HCT116 (cell line): ENCODE measurements at regions not wholly inside any gene's neighbourhood (a gene's known extent, or its start where the extent isn't known, plus 50 kb on each side); places are given as distances from the start of the nearest gene placed in this dataset.

Experiments
- ATAC-seq: fragments of 200-7000 bp; cut with Tn5 transposase; 2 replicates; pipeline ENCODE4 v1.9.1; 2020; ENCODE audit warnings: mild to moderate bottlenecking, moderate library complexity
- BruUV-seq: library from RNA; stranded (reverse); fragments of 400-500 nt; replicated peaks from 2 replicates; lab custom pipeline; 2021; lab: Mats Ljungman, UMichigan
- CTCF ChIA-PET: fragments of 300-600 bp; sonication (Branson Sonifier 250); formaldehyde crosslinking; loops from one replicate; lab custom pipeline; 2021; ENCODE audit warnings: antibody characterized with exemption; lab: Charles Lee
- POLR2A ChIA-PET: fragments of 300-600, 350-600 bp; sonication (Branson Sonifier 250); formaldehyde crosslinking; loops from one replicate; lab custom pipeline; 2021; ENCODE audit warnings: antibody characterized with exemption; lab: Charles Lee
- RAD21 ChIA-PET, 2 experiments: fragments of 300-600 bp; sonication (Branson Sonifier 250); formaldehyde crosslinking; loops; one replicate each; lab custom pipeline; 2023; ENCODE audit warnings: low total read pairs in 2 of 2; ENCODE audit not compliant: uncharacterized antibody in 2 of 2, unreplicated experiment in 2 of 2, low non-redundant PET in 1 of 2; lab: Charles Lee
- DNase-seq: peaks from one replicate; pipeline ENCODE4 v3.0.0-alpha.2; 2010; ENCODE audit warnings: low read depth, low spot score
- H2AFZ ChIP-seq: fragments of 200-600 bp; shearing (Covaris generic), sonication (generic); 2 replicates; pipeline ENCODE4 v1.6.1; 2017; ENCODE audit warnings: low read depth, mixed run types, mixed read lengths, antibody characterized with exemption, low read length; ENCODE audit not compliant: poor library complexity, severe bottlenecking
- H3K27ac ChIP-seq: 2 replicates; pipeline ENCODE4 v1.5.1; 2012; ENCODE audit warnings: low read depth, low read length
- H3K27me3 ChIP-seq: fragments of 200-600 bp; sonication (generic); 2 replicates; pipeline ENCODE4 v1.6.1; 2016; ENCODE audit warnings: mixed run types, low read length, mixed read lengths; ENCODE audit not compliant: insufficient read depth
- H3K36me3 ChIP-seq, 2 experiments: fragments of 200-500 bp in 1 of 2; fragments of 200-600 bp in 1 of 2; sonication (Bioruptor generic) in 1 of 2; sonication (generic) in 1 of 2; 2 replicates each; pipeline versions ENCODE4 v1.5.1 to v1.6.1; 2014 to 2016; ENCODE audit warnings: low read length in 2 of 2, inconsistent platforms in 1 of 2, mixed read lengths in 1 of 2, mixed run types in 1 of 2; ENCODE audit not compliant: insufficient read depth in 2 of 2, control insufficient read depth in 1 of 2
- H3K4me1 ChIP-seq, 2 experiments: fragments of 200-600 bp in 1 of 2; sonication (generic) in 1 of 2; 2 replicates each; pipeline versions ENCODE4 v1.5.1 to v1.6.1; 2012 to 2017; ENCODE audit warnings: low read length in 2 of 2, inconsistent platforms in 1 of 2, mild to moderate bottlenecking in 1 of 2, mixed read lengths in 1 of 2, mixed run types in 1 of 2, moderate library complexity in 1 of 2; ENCODE audit not compliant: insufficient read depth in 2 of 2, control insufficient read depth in 1 of 2
- H3K4me2 ChIP-seq: fragments of 200-600 bp; sonication (generic); 2 replicates; pipeline ENCODE4 v1.6.1; 2017; ENCODE audit warnings: mixed run types, low read length, mixed read lengths
- H3K4me3 ChIP-seq, 2 experiments: fragments of 200-600 bp in 1 of 2; sonication (generic) in 1 of 2; replicated peaks in 1 of 2; 2 replicates each; pipeline ENCODE4 v1.5.1; 2011 to 2016; ENCODE audit warnings: low read length in 2 of 2, control low read depth in 1 of 2, low read depth in 1 of 2, mild to moderate bottlenecking in 1 of 2, mixed read lengths in 1 of 2, mixed run types in 1 of 2
- H3K79me2 ChIP-seq: fragments of 200-600 bp; sonication (generic); 2 replicates; pipeline ENCODE4 v1.6.1; 2017; ENCODE audit warnings: mild to moderate bottlenecking, mixed run types, low read length, moderate library complexity, mixed read lengths; ENCODE audit not compliant: insufficient read depth
- H3K9ac ChIP-seq: fragments of 200-600 bp; sonication (generic); 2 replicates; pipeline ENCODE4 v1.6.1; 2016; ENCODE audit warnings: low read length, mixed read lengths
- H3K9me2 ChIP-seq: fragments of 200-600 bp; sonication (generic), shearing (Covaris generic); 2 replicates; pipeline ENCODE4 v1.6.1; 2017; ENCODE audit warnings: mixed run types, mild to moderate bottlenecking, moderate library complexity; ENCODE audit not compliant: insufficient read depth
- H3K9me3 ChIP-seq, 2 experiments: fragments of 200-500 bp in 1 of 2; fragments of 200-600 bp in 1 of 2; sonication (Bioruptor generic) in 1 of 2; sonication (generic) in 1 of 2; 2 replicates each; pipeline ENCODE4 v1.6.1; 2014 to 2017; ENCODE audit warnings: low read length in 2 of 2, mixed read lengths in 2 of 2, inconsistent platforms in 1 of 2, low read depth in 1 of 2, mild to moderate bottlenecking in 1 of 2, mixed run types in 1 of 2, moderate library complexity in 1 of 2; ENCODE audit not compliant: control insufficient read depth in 1 of 2, insufficient read depth in 1 of 2
- H4K20me1 ChIP-seq: fragments of 200-600 bp; sonication (generic), shearing (Covaris generic); 2 replicates; pipeline ENCODE4 v1.6.1; 2017; ENCODE audit warnings: mixed run types, mild to moderate bottlenecking, moderate library complexity; ENCODE audit not compliant: insufficient read depth
- CEBPB ChIP-seq: IDR thresholded peaks from 2 replicates; pipeline ENCODE4 v1.6.1; 2012; ENCODE audit warnings: low read depth
- JUND ChIP-seq: IDR thresholded peaks from 2 replicates; pipeline ENCODE4 v1.6.1; 2012
- POLR2A ChIP-seq: IDR thresholded peaks from 2 replicates; pipeline ENCODE4 v1.7.0; 2011; ENCODE audit warnings: borderline replicate concordance; ENCODE audit not compliant: insufficient read depth, insufficient read length; ENCODE audit errors: extremely low read depth
- REST ChIP-seq: IDR thresholded peaks from 2 replicates; pipeline ENCODE4 v1.6.1; 2012; ENCODE audit warnings: low read depth
- ZBTB33 ChIP-seq: IDR thresholded peaks from 2 replicates; pipeline ENCODE4 v1.6.1; 2011; ENCODE audit warnings: mild to moderate bottlenecking, low read length, moderate library complexity; ENCODE audit not compliant: insufficient replicate concordance; ENCODE audit errors: extremely low read depth
- ZFX ChIP-seq: fragments of 450-650 bp; IDR thresholded peaks from 2 replicates; pipeline ENCODE4 v1.6.1; 2017
- intact Hi-C: fragments of 100-400 bp; cut with micrococcal nuclease; formaldehyde crosslinking; loops from 2 replicates; pipeline ENCODE4 v1.10.0; 2022

GRCh38 chr10:2427412-2427811, 639.9 kb upstream of the PFKP start:
- no peak overlapping the region for H2AFZ ChIP-seq
- BruUV-seq: no TSS peak
- no peak for TF ChIP-seq JUND
- no peak for TF ChIP-seq ZFX
- TF ChIP-seq REST: no peak
- no peak for TF ChIP-seq POLR2A
- TF ChIP-seq CEBPB: no peak
- TF ChIP-seq ZBTB33: no peak
- H3K27me3 ChIP-seq: no peaks in the 10 kb centered on the region
- no peak for DNase-seq
- POLR2A ChIA-PET: no interaction called here
- ATAC-seq: no peak
- no peaks in the 10 kb centered on the region for H3K36me3 ChIP-seq
- no peak overlapping the region for H3K4me2 ChIP-seq
- RAD21 ChIA-PET: no interaction called here
- peaks cover 11 to 24% of the 10 kb centered on the region in 2 experiments; a peak in 2 of 4 replicates for H3K9me3 ChIP-seq
- H3K4me1 ChIP-seq: no peaks in the 10 kb centered on the region
- H3K79me2 ChIP-seq: no peaks in the 10 kb centered on the region
- CTCF ChIA-PET: no interaction called here
- H4K20me1 ChIP-seq: no peaks in the 10 kb centered on the region
- H3K9me2 ChIP-seq: no peaks in the 10 kb centered on the region
- no peak overlapping the region for H3K4me3 ChIP-seq
- H3K27ac ChIP-seq: no peak overlapping the region
- intact Hi-C loops: no loop called here
- no peak overlapping the region for H3K9ac ChIP-seq
